ENCODE measurements at regions not wholly inside any gene's neighbourhood (a gene's known extent, or its start where the extent isn't known, plus 50 kb on each side); places are given as distances from the start of the nearest gene placed in this dataset.

DNA sequence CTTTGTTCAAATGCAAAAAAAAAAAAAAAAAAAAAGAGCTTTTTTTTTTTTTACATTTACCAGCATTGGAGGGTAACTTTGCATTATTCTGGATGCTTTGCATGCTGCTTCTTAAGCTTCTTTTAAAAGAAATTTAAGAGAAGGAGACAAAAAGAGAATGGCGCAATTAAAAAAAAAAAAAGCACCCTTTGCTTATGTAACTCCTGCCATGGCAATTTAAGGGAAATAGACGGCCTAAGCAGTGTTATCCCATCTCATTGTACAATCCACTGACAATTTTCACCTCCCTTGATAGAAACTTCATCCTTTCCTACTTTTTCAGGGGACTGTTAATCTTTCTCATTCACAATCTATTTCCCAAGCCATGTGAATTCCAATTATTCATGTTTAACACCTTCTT lies 129.8 kb downstream of the KCTD12 start:
- DNase-seq (ENCODE audit: low read depth) = no peak
- H3K4me3 ChIP-seq (ENCODE audit: low read depth, low read length) = no peak overlapping the region
- no peak for TF ChIP-seq CTCF (IDR thresholded peaks at IDR 0.05; ENCODE audit: low read depth, low read length, missing control alignments)

- H3K4me3 ChIP-seq (ENCODE audit: low read depth, low read length) = no peak overlapping the region
- no peak for TF ChIP-seq CTCF (IDR thresholded peaks at IDR 0.05; ENCODE audit: low read depth, low read length, missing control alignments)
- no peak for DNase-seq (ENCODE audit: low read depth)
Observed at GRCh38 chr13:76754414-76754813, 131.8 kb downstream of the KCTD12 start.

DNA sequence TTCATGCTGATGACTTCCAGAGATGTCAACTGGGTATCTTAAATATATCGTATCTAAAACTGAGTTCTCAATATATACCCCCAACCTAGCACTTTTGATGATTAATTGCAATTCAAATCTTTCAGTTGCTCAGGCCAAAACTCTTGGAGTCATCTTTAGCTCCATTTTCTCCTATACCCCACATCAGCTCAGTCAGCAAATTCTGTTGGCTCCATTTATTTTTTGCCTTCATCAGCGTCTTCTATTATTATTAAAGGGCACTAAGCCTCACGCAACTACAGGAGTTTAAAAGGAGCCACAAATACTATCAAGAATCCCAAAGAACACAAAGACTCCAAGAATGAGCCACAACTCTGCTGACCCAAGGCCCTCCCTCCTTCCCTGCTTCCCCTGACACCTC lies 134.9 kb downstream of the KCTD12 start:
- no peak for DNase-seq (ENCODE audit: low read depth)
- no peak for TF ChIP-seq CTCF (IDR thresholded peaks at IDR 0.05; ENCODE audit: low read depth, low read length, missing control alignments)
- no peak overlapping the region for H3K4me3 ChIP-seq (ENCODE audit: low read depth, low read length)

DNA sequence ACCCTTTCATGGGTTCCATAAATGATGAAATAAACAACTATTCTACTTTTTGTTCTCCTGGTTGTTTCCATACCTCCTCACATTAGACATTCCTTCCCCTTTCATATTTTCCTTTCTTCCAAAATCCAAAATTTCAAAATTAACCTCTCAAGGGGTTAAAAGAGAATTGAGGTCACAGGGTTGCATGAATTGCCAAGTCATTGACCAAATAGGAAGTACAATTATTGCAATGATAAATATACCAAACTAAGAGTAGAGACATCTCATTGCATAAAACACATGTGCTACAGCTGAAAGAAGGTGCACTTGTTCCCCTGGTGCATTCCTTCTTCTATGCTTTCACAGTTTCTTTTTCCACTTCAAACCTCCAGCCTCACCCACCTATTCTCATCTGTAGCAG lies 136.1 kb downstream of the KCTD12 start:
- DNase-seq (ENCODE audit: low read depth) = no peak
- H3K4me3 ChIP-seq (ENCODE audit: low read depth, low read length) = no peak overlapping the region
- no peak for TF ChIP-seq CTCF (IDR thresholded peaks at IDR 0.05; ENCODE audit: low read depth, low read length, missing control alignments)

- DNase-seq (ENCODE audit: low read depth) = peak; percentile 58
- peak overlapping the region; percentile 12; the same call in 1 of the 2 replicates for H3K4me3 ChIP-seq (ENCODE audit: low read depth, low read length)
- TF ChIP-seq CTCF (IDR thresholded peaks at IDR 0.05; ENCODE audit: low read depth, low read length, missing control alignments) = no peak
Observed at GRCh38 chr13:76745261-76746200, 140.7 kb downstream of the KCTD12 start.

GRCh38 chr13:76741624-76742023 lies 144.6 kb downstream of the KCTD12 start:
- no peak for TF ChIP-seq CTCF (IDR thresholded peaks at IDR 0.05; ENCODE audit: low read depth, low read length, missing control alignments)
- H3K4me3 ChIP-seq (ENCODE audit: low read depth, low read length) = no peak overlapping the region
- no peak for DNase-seq (ENCODE audit: low read depth)

DNA sequence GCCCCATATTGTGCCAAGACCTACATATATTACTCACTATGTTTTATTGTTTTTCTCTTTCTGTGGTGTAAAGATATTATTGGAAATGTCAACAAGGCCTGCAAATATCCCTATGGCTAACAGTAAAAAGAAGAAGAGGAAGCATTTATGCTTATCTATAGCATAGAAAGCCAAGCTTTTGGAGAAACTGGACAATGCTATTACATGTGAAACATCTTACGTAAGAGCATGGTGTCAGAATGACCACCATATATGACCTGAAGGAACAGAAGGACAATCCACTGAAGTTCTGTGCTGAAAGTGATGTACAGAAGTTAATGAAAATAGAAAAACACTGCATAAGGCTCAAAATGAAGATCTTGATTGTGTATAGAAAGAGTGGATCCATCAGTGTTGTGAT lies 145.2 kb downstream of the KCTD12 start:
- no peak for DNase-seq (ENCODE audit: low read depth)

More for the DNA sequence above, 145.2 kb downstream of the KCTD12 start:
- no peak for TF ChIP-seq CTCF (IDR thresholded peaks at IDR 0.05; ENCODE audit: low read depth, low read length, missing control alignments)
- H3K4me3 ChIP-seq (ENCODE audit: low read depth, low read length) = no peak overlapping the region
